GM19372 (cell line): ENCODE measurements at regions not wholly inside any gene's neighbourhood (a gene's known extent, or its start where the extent isn't known, plus 50 kb on each side); places are given as distances from the start of the nearest gene placed in this dataset.

ENCODE experiments used
- ATAC-seq: cut with Tn5 transposase; IDR thresholded peaks from one replicate; pipeline ENCODE4 v1.9.1; 2021; ENCODE audit warnings: mild to moderate bottlenecking, low read depth, moderate library complexity; ENCODE audit not compliant: unreplicated experiment

DNA sequence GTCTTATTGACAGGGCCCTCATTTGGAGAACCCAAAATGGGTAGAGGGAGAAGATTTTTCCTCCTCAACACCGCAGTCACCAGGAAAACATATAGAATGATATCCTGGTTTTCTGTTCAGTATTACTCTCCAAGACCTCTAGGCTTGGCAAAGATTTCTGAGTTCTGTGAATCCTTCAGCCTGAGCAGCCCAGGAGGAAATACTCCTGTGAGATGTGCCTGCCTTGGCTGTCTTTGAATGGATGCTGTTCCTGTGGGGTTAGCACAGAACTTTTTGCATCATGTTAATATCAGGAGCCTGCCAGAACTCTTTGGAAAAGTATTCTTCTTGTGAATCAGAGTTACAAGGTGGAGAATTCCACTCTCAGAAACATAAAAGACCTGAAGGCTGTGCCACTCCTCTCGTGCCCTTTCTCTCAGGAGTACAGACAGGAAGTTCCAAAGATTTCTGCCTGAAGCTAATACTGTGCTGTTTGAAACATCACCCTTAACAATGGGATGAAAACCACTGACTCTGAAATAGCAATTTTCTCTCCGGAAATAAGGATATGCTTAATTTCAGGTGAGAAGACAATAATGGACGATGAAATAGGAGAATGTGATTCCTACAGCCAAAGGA is 520.1 kb upstream of the NBEA start:
- no peak for ATAC-seq

DNA sequence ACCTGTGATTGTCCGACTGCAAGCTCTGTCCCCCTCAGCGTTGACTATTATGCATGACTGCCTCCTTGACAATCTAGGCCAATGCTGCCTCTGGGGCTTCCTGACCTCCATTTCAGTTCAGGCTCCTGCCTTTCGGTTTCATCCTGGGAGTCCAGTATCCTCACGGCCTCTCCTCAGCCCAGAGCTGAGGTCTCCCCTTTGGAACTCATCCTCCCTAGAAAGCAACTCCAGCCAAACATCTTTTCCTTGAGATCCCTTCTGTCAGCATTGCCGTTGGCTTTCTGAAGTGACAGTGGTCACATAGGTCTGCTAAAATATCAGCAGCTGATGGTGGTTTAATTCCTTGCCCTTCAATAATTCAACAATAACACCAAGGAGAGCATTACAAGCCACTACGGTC is 519.1 kb upstream of the NBEA start:
- no peak for ATAC-seq

DNA sequence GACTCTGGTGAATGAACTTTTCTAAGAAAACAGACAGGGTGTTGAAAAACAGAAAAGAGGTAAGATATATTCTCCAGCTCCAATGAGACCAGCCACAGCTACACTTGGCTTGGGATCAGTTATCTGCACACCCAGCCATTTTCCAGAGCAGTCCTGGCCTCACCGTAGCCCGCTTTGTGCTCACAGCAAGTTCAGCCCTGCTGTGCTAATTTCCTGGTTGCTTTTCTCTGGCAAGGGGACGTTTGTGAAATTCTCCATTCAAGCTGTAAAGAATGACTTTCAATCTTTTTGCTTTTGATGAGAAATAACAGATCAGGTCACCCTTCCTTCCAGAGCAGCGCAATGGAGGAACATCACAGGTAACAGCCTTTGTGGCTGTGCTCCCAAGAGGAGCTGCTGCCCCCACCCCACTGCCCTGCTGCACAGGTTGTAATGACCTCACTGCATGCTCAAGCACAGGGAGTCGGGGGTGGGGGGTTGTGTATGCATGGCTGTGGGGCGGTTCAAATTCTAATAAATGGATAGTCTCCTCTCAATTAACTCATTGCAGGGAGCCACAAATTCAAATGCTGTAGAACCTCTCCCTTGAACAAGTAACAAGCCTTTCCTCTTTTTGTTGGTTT is 516.6 kb upstream of the NBEA start:
- ATAC-seq: no peak

GRCh38 chr13:34428911-34429310 is 513.2 kb upstream of the NBEA start:
- no peak for ATAC-seq

- ATAC-seq: no peak
Observed at GRCh38 chr13:34430294-34430693, 511.8 kb upstream of the NBEA start.

DNA sequence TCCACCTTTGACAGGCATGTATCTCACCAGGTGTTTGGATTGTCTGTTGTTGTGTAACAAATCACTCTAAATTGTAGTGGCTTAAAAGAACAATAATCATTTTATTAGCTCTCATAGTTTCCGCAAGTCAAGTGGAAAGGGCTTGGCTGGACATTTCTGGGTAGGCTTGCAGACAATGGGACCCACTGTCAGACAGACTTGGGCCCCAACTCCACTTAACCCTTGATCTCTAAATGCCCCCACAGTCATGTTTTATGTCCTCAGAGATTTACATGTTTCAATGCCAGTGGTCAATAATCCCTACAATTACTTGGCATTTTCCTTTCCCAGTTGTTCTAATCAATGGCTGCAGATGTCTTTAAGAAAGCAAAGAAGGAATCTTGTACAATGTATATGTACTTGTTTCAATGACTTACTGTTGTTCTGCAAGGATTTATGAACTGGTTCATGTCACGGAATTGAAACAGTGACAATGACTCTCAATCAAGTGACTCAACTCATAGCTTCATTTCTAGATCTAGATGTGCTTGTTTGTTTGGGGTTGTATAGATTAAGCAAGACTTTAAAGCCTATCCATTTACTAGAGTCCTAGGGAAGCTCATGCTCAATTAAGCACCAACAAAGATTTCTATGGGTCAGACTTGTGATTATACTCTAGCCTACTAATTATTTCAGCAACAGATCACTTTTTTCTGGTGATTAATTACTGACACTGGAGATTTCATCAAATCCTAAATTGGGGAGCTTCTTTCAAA is 510.1 kb upstream of the NBEA start:
- no peak for ATAC-seq

GRCh38 chr13:34435338-34435737 is 506.7 kb upstream of the NBEA start:
- ATAC-seq: no peak

GRCh38 chr13:34437873-34438272 is 504.2 kb upstream of the NBEA start:
- no peak for ATAC-seq

- ATAC-seq: no peak
Observed at GRCh38 chr13:34452831-34453230, 489.2 kb upstream of the NBEA start.

- no peak for ATAC-seq
Observed at GRCh38 chr13:34458756-34459715, 483.0 kb upstream of the NBEA start.

DNA sequence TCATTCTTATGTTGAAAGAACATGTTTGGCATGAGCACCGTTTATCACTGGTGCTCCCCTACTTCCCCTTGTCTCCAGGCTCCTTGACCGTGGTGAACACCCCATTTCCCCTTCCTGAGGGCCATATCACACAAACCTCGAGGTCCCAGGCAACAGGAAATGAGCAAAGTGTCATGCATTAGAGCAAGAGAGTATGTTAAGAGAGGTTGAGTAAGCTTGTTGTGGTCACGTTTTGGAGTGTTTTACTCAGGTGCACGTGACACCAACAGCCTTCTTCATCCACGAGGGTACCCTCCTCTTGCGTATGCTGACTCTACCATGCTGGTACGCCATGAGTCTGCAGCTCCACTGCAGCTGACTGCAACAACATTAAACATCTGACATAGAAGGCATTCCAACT is 482.2 kb upstream of the NBEA start:
- no peak for ATAC-seq

- ATAC-seq: no peak
Observed at GRCh38 chr13:34462843-34463242, 479.2 kb upstream of the NBEA start.

DNA sequence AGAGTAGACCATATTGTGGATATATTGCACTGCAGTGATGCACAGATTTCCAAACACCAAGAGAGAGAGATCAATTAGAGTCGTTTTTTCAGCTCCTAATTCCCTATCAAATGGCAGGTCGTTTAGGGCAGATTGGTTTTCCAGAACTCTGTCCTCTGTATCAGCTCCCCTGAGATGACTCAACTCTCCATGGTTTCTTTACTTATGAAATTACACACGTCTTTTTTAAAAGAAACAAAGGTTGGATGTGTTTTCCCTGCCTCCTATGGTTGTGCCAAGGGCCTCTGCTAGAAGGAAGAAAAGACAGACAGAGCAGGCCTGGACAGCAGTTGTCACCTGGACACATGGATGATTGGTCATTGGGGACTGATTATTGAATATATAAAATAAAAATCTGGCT is 478.1 kb upstream of the NBEA start:
- ATAC-seq: no peak

DNA sequence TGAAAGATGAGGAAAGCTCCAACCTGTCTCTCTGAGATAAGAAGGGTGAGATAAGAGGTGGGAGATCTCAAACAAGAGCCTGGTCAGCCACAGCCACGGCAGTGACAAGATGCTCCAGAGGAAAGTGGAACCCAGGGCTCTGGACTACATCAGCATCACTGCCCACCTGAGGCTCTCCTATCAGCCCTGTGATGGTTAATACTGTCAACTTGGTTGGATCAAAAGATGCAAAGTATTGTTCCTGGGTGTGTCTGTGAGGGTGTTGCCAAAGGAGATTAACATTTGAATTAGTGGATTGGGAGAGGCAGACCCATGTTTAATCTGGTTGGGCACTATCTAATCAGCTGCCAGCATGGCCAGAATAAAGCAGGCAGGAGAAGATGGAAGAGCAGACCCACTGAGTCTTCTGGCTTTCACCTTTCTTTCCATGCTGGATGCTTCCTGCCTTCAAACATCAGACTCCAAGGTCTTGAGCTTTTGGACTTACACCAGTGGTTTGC is 476.6 kb upstream of the NBEA start:
- ATAC-seq: no peak

- ATAC-seq: no peak
Observed at GRCh38 chr13:34466301-34466700, 475.8 kb upstream of the NBEA start.

GRCh38 chr13:34467450-34468083 is 474.5 kb upstream of the NBEA start:
- no peak for ATAC-seq

- no peak for ATAC-seq
Observed at GRCh38 chr13:34469196-34469986, 472.7 kb upstream of the NBEA start.

GRCh38 chr13:34474187-34474868 is 467.7 kb upstream of the NBEA start:
- no peak for ATAC-seq

- no peak for ATAC-seq
Observed at GRCh38 chr13:34478376-34478775, 463.7 kb upstream of the NBEA start.
